ENCODE measurements at regions not wholly inside any gene's neighbourhood (a gene's known extent, or its start where the extent isn't known, plus 50 kb on each side); places are given as distances from the start of the nearest gene placed in this dataset.

- in situ Hi-C loops (cut with MboI; ENCODE audit: low pct_unique_long_range_greater_than_20kb, low sequenced_read_pairs, unreplicated experiment), result no loop called here
- no peak for TF ChIP-seq CTCF (IDR thresholded peaks at IDR 0.05; ENCODE audit: extremely low read depth, insufficient read depth, missing control alignments)
- DNase-seq (ENCODE audit: low spot score), result no peak
Measured at GRCh38 chr2:10498525-10499274, 50.6 kb upstream of the ODC1 start.
